Astrocyte (in vitro differentiated cells and primary cell): ENCODE measurements at regions not wholly inside any gene's neighbourhood (a gene's known extent, or its start where the extent isn't known, plus 50 kb on each side); places are given as distances from the start of the nearest gene placed in this dataset.

Experiments
- EZH2 ChIP-seq: IDR thresholded peaks from 2 replicates; pipeline ENCODE4 v1.6.1; 2012; ENCODE audit warnings: mild to moderate bottlenecking, low read length, inconsistent platforms; ENCODE audit not compliant: insufficient read depth
- TF ChIP-seq, protein P1 (sequence below): IDR thresholded peaks from 2 replicates; pipeline ENCODE4 v1.5.1; 2011; ENCODE audit warnings: low read depth, mild to moderate bottlenecking, inconsistent platforms, low read length, moderate library complexity; ENCODE audit not compliant: insufficient read depth

DNA sequence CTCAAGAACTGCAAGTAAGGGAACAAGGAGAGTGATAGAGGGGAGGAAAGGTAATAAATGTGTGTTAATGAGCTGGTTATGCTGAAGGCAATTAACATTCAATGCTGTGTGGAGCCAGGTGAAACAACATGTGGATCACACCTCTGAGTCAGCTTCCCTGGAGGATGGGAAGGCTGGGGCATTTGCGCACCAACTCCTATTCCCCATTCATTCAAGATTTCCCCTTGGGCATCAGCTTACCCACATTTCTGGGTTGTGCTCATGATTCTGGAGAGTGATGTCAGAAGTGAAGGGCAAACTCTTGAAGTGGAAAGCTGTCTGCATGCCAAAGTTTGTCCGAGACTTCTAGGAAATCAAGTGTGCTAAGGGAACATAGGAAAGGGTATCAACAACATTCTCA is 461.4 kb downstream of the MID1IP1 start:
- TF ChIP-seq, protein P1, sequence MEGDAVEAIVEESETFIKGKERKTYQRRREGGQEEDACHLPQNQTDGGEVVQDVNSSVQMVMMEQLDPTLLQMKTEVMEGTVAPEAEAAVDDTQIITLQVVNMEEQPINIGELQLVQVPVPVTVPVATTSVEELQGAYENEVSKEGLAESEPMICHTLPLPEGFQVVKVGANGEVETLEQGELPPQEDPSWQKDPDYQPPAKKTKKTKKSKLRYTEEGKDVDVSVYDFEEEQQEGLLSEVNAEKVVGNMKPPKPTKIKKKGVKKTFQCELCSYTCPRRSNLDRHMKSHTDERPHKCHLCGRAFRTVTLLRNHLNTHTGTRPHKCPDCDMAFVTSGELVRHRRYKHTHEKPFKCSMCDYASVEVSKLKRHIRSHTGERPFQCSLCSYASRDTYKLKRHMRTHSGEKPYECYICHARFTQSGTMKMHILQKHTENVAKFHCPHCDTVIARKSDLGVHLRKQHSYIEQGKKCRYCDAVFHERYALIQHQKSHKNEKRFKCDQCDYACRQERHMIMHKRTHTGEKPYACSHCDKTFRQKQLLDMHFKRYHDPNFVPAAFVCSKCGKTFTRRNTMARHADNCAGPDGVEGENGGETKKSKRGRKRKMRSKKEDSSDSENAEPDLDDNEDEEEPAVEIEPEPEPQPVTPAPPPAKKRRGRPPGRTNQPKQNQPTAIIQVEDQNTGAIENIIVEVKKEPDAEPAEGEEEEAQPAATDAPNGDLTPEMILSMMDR = no peak
- TF ChIP-seq EZH2 = no peak
